SK-N-SH treated with all-trans-retinoic acid at 6 μM for 48 hours (cell line): ENCODE measurements at regions not wholly inside any gene's neighbourhood (a gene's known extent, or its start where the extent isn't known, plus 50 kb on each side); places are given as distances from the start of the nearest gene placed in this dataset.

Experiments
- ATAC-seq: fragments of 200-7000 bp; cut with Tn5 transposase; 3 replicates; pipeline ENCODE4 v1.9.1; 2020; ENCODE audit warnings: mild to moderate bottlenecking, moderate library complexity
- ARNTL ChIP-seq: fragments of 450-650 bp; formaldehyde crosslinking; IDR thresholded peaks from 2 replicates; pipeline ENCODE4 v1.5.0; 2020; ENCODE audit warnings: low read depth, mild to moderate bottlenecking, moderate library complexity, borderline replicate concordance
- BACH2 ChIP-seq: fragments of 250-450 bp; sonication (Bioruptor Pico); IDR thresholded peaks from 2 replicates; pipeline ENCODE4 v1.9.0; 2021; ENCODE audit warnings: mild to moderate bottlenecking, borderline replicate concordance
- CSDC2 ChIP-seq: fragments of 250-450 bp; sonication (Bioruptor Pico); IDR thresholded peaks from 2 replicates; pipeline ENCODE4 v1.5.0; 2020; ENCODE audit warnings: mild to moderate bottlenecking, moderate library complexity
- GLIS3 ChIP-seq: fragments of 250-450 bp; sonication (Bioruptor Pico); IDR thresholded peaks from 2 replicates; pipeline ENCODE4 v1.5.0; 2020; ENCODE audit warnings: mild to moderate bottlenecking, moderate library complexity
- ISL1 ChIP-seq: fragments of 250-450 bp; sonication (Bioruptor Pico); IDR thresholded peaks from 2 replicates; pipeline ENCODE4 v2.1.2; 2022; ENCODE audit warnings: mild to moderate bottlenecking, moderate library complexity
- OSR1 ChIP-seq: fragments of 250-450 bp; sonication (Bioruptor Pico); IDR thresholded peaks from 2 replicates; pipeline ENCODE4 v1.8.0; 2022; ENCODE audit warnings: moderate library complexity, mild to moderate bottlenecking, inconsistent platforms
- POU6F1 ChIP-seq: fragments of 250-450 bp; sonication (Bioruptor Pico); IDR thresholded peaks from 2 replicates; pipeline ENCODE4 v1.8.0; 2021; ENCODE audit warnings: low read depth, mild to moderate bottlenecking, moderate library complexity, borderline replicate concordance
- RARB ChIP-seq: fragments of 250-450 bp; sonication (Bioruptor Pico); IDR thresholded peaks from 2 replicates; pipeline ENCODE4 v1.8.0; 2021; ENCODE audit warnings: mild to moderate bottlenecking, moderate library complexity
- TCF4 ChIP-seq: fragments of 250-450 bp; sonication (Bioruptor Pico); IDR thresholded peaks from 2 replicates; pipeline ENCODE4 v1.8.0; 2021; ENCODE audit warnings: mild to moderate bottlenecking, moderate library complexity, borderline replicate concordance
- ZC3H10 ChIP-seq: fragments of 250-450 bp; sonication (Bioruptor Pico); IDR thresholded peaks from 2 replicates; pipeline ENCODE4 v1.5.1; 2021; ENCODE audit warnings: mild to moderate bottlenecking, moderate library complexity
- ZFP3 ChIP-seq: fragments of 250-450 bp; sonication (Bioruptor Pico); IDR thresholded peaks from 2 replicates; pipeline ENCODE4 v1.5.0; 2020; ENCODE audit warnings: mild to moderate bottlenecking, moderate library complexity
- ZFP30 ChIP-seq: fragments of 450-650 bp; formaldehyde crosslinking; IDR thresholded peaks from 2 replicates; pipeline ENCODE4 v1.5.0; 2022; ENCODE audit warnings: mild to moderate bottlenecking, moderate library complexity
- ZNF8 ChIP-seq: fragments of 450-650 bp; formaldehyde crosslinking; IDR thresholded peaks from 2 replicates; pipeline ENCODE4 v1.5.0; 2020; ENCODE audit warnings: mild to moderate bottlenecking, moderate library complexity
- TF ChIP-seq, protein P1 (sequence below): fragments of 250-450 bp; sonication (Bioruptor Pico); IDR thresholded peaks from 2 replicates; pipeline ENCODE4 v1.5.1; 2020; ENCODE audit warnings: low read depth, mild to moderate bottlenecking, moderate library complexity
- TF ChIP-seq, protein P2 (sequence below): fragments of 250-450 bp; sonication (Bioruptor Pico); IDR thresholded peaks from 2 replicates; pipeline ENCODE4 v1.5.1; 2021; ENCODE audit warnings: mild to moderate bottlenecking, moderate library complexity
- TF ChIP-seq, protein P3 (sequence below): fragments of 250-450 bp; sonication (Bioruptor Pico); IDR thresholded peaks from 2 replicates; pipeline ENCODE4 v1.5.0; 2020; ENCODE audit warnings: mild to moderate bottlenecking, moderate library complexity
- TF ChIP-seq, protein P4 (sequence below): fragments of 250-450 bp; sonication (Bioruptor Pico); IDR thresholded peaks from 2 replicates; pipeline ENCODE4 v1.8.0; 2020; ENCODE audit warnings: mild to moderate bottlenecking, moderate library complexity, borderline replicate concordance

DNA sequence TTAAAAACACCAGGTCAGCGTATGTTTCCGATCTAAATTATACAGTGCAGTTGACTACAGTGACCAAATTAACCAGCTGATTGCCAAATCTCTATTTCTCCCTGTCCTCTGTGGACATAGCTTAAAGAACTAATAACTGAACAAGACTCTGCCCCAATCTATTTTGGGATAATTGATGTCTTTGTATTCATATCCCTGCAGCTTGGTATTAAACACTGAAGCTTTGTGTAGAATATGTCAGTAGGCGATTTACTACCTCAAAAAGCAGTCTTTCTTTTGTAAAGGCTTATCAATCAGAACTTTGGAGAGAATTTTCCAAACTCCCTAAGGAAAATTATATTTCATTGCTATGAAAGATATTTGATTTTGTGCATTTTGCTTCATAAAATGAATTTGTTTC, 258.2 kb downstream of the SOX2 start (continued):
- TF ChIP-seq POU6F1 (CRISPR knock-in tag) (no peak), OSR1 (no peak), GLIS3 (CRISPR knock-in tag) (no peak), ISL1 (CRISPR knock-in tag) (no peak)
- TF ChIP-seq, protein P1, sequence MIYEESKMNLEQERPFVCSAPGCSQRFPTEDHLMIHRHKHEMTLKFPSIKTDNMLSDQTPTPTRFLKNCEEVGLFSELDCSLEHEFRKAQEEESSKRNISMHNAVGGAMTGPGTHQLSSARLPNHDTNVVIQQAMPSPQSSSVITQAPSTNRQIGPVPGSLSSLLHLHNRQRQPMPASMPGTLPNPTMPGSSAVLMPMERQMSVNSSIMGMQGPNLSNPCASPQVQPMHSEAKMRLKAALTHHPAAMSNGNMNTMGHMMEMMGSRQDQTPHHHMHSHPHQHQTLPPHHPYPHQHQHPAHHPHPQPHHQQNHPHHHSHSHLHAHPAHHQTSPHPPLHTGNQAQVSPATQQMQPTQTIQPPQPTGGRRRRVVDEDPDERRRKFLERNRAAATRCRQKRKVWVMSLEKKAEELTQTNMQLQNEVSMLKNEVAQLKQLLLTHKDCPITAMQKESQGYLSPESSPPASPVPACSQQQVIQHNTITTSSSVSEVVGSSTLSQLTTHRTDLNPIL (CRISPR knock-in tag) = no peak

- TF ChIP-seq TCF4 (CRISPR knock-in tag) (no peak), ZFP3 (CRISPR knock-in tag) (no peak), ZC3H10 (CRISPR knock-in tag) (no peak), POU6F1 (CRISPR knock-in tag) (no peak), CSDC2 (no peak), BACH2 (CRISPR knock-in tag) (no peak), RARB (no peak), ZFP30 (no peak), ARNTL (no peak), ZNF8 (CRISPR knock-in tag) (no peak), ISL1 (CRISPR knock-in tag) (no peak)
- TF ChIP-seq, protein P2, sequence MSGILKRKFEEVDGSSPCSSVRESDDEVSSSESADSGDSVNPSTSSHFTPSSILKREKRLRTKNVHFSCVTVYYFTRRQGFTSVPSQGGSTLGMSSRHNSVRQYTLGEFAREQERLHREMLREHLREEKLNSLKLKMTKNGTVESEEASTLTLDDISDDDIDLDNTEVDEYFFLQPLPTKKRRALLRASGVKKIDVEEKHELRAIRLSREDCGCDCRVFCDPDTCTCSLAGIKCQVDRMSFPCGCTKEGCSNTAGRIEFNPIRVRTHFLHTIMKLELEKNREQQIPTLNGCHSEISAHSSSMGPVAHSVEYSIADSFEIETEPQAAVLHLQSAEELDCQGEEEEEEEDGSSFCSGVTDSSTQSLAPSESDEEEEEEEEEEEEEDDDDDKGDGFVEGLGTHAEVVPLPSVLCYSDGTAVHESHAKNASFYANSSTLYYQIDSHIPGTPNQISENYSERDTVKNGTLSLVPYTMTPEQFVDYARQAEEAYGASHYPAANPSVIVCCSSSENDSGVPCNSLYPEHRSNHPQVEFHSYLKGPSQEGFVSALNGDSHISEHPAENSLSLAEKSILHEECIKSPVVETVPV = no peak
- TF ChIP-seq, protein P3, sequence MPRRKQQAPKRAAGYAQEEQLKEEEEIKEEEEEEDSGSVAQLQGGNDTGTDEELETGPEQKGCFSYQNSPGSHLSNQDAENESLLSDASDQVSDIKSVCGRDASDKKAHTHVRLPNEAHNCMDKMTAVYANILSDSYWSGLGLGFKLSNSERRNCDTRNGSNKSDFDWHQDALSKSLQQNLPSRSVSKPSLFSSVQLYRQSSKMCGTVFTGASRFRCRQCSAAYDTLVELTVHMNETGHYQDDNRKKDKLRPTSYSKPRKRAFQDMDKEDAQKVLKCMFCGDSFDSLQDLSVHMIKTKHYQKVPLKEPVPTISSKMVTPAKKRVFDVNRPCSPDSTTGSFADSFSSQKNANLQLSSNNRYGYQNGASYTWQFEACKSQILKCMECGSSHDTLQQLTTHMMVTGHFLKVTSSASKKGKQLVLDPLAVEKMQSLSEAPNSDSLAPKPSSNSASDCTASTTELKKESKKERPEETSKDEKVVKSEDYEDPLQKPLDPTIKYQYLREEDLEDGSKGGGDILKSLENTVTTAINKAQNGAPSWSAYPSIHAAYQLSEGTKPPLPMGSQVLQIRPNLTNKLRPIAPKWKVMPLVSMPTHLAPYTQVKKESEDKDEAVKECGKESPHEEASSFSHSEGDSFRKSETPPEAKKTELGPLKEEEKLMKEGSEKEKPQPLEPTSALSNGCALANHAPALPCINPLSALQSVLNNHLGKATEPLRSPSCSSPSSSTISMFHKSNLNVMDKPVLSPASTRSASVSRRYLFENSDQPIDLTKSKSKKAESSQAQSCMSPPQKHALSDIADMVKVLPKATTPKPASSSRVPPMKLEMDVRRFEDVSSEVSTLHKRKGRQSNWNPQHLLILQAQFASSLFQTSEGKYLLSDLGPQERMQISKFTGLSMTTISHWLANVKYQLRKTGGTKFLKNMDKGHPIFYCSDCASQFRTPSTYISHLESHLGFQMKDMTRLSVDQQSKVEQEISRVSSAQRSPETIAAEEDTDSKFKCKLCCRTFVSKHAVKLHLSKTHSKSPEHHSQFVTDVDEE = no peak
- TF ChIP-seq, protein P4, sequence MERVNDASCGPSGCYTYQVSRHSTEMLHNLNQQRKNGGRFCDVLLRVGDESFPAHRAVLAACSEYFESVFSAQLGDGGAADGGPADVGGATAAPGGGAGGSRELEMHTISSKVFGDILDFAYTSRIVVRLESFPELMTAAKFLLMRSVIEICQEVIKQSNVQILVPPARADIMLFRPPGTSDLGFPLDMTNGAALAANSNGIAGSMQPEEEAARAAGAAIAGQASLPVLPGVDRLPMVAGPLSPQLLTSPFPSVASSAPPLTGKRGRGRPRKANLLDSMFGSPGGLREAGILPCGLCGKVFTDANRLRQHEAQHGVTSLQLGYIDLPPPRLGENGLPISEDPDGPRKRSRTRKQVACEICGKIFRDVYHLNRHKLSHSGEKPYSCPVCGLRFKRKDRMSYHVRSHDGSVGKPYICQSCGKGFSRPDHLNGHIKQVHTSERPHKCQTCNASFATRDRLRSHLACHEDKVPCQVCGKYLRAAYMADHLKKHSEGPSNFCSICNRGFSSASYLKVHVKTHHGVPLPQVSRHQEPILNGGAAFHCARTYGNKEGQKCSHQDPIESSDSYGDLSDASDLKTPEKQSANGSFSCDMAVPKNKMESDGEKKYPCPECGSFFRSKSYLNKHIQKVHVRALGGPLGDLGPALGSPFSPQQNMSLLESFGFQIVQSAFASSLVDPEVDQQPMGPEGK (CRISPR knock-in tag) = no peak
- no peak for ATAC-seq
These were observed 259.7 kb downstream of the SOX2 start for GRCh38 chr3:181971424-181971823.

DNA sequence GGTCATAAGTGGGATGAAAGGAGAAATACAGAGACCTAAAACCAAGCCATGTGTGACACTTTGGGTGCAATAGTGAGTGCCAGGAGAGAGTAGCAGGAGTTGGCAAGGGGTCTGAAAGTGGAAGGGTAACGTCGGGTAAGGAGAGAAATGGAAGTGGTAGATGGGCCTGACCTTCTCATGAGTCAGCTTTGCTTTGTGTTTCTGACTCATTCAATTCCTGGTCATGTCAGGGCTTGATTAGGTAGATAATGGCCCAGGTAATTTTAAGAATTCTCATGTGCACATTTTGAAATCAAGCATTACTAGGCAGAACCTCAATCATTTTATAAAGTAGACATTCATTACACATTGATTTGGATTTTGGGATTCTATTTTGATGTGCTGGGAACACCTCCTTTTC, 262.5 kb downstream of the SOX2 start:
- no peak for TF ChIP-seq CSDC2
- TF ChIP-seq, protein P2 = no peak
- no peak for TF ChIP-seq ZNF8 (CRISPR knock-in tag)
- TF ChIP-seq ZFP3 (CRISPR knock-in tag) = no peak
- no peak for TF ChIP-seq ZFP30
- no peak for TF ChIP-seq POU6F1 (CRISPR knock-in tag)
- TF ChIP-seq, protein P3 = no peak
- TF ChIP-seq ZC3H10 (CRISPR knock-in tag) = no peak
- TF ChIP-seq ISL1 (CRISPR knock-in tag) = no peak
- ATAC-seq = no peak
